A673 (cell line): ENCODE measurements at regions not wholly inside any gene's neighbourhood (a gene's known extent, or its start where the extent isn't known, plus 50 kb on each side); places are given as distances from the start of the nearest gene placed in this dataset.

Experiments
- BruUV-seq: library from RNA; stranded (reverse); fragments of 400-500 nt; replicated peaks from 2 replicates; lab custom pipeline; 2021; lab: Mats Ljungman, UMichigan
- CTCF ChIA-PET: fragments of 300-600 bp; sonication (Branson Sonifier 250); formaldehyde crosslinking; loops from one replicate; lab custom pipeline; 2022; ENCODE audit warnings: antibody characterized with exemption; lab: Charles Lee
- POLR2A ChIA-PET: fragments of 300-600 bp; sonication (Branson Sonifier 250); formaldehyde crosslinking; loops from one replicate; lab custom pipeline; 2022; ENCODE audit warnings: antibody characterized with exemption; ENCODE audit not compliant: low non-redundant PET; lab: Charles Lee
- DNase-seq: peaks from one replicate; pipeline ENCODE4 v3.0.0-alpha.2; 2015; ENCODE audit warnings: low spot score
- H3K27ac ChIP-seq: fragments of 200-600 bp; sonication (generic); 2 replicates; pipeline ENCODE4 v1.5.1; 2016; ENCODE audit warnings: mixed run types, low read depth, mild to moderate bottlenecking, mixed read lengths, antibody characterized with exemption, low read length; ENCODE audit not compliant: poor library complexity, severe bottlenecking
- H3K27me3 ChIP-seq: fragments of 200-600 bp; sonication (generic); replicated peaks from 2 replicates; pipeline ENCODE4 v1.6.1; 2017; ENCODE audit warnings: mixed run types, low read depth, mild to moderate bottlenecking, mixed read lengths, antibody characterized with exemption, low read length; ENCODE audit not compliant: insufficient read depth, poor library complexity
- H3K36me3 ChIP-seq: fragments of 200-600 bp; sonication (generic); 2 replicates; pipeline ENCODE4 v1.6.1; 2016; ENCODE audit warnings: mixed run types, mild to moderate bottlenecking, mixed read lengths, antibody characterized with exemption, low read length; ENCODE audit not compliant: insufficient read depth, poor library complexity, severe bottlenecking
- H3K4me1 ChIP-seq: fragments of 200-600 bp; sonication (generic); 2 replicates; pipeline ENCODE4 v1.6.1; 2017; ENCODE audit warnings: mixed run types, mild to moderate bottlenecking, mixed read lengths, antibody characterized with exemption, low read length; ENCODE audit not compliant: insufficient read depth, poor library complexity, severe bottlenecking
- H3K4me3 ChIP-seq: fragments of 200-600 bp; sonication (generic); 2 replicates; pipeline ENCODE4 v1.5.1; 2016; ENCODE audit warnings: low read depth, mixed run types, mild to moderate bottlenecking, mixed read lengths, low read length; ENCODE audit not compliant: poor library complexity, severe bottlenecking
- H3K9me3 ChIP-seq: fragments of 200-600 bp; sonication (generic); 2 replicates; pipeline ENCODE4 v1.6.1; 2016; ENCODE audit warnings: mixed run types, low read depth, mild to moderate bottlenecking, mixed read lengths, antibody characterized with exemption, low read length; ENCODE audit not compliant: poor library complexity, severe bottlenecking
- EZH2 ChIP-seq: fragments of 200-600 bp; sonication (generic); IDR thresholded peaks from 2 replicates; pipeline ENCODE4 v1.6.1; 2017; ENCODE audit warnings: borderline replicate concordance, low read depth, mild to moderate bottlenecking, mixed read lengths, antibody characterized with exemption, low read length; ENCODE audit not compliant: poor library complexity, severe bottlenecking
- intact Hi-C: fragments of 100-400 bp; cut with micrococcal nuclease; formaldehyde crosslinking; loops from one replicate; pipeline ENCODE4 v1.10.0; 2022; ENCODE audit not compliant: unreplicated experiment
- TF ChIP-seq, protein P1 (sequence below): fragments of 300-800, 200-600 bp; sonication (generic); conservative IDR thresholded peaks from 2 replicates; pipeline ENCODE4 v1.5.1; 2017; ENCODE audit warnings: low read depth, mild to moderate bottlenecking, antibody characterized with exemption, low read length, moderate library complexity, mixed read lengths

- BruUV-seq = no TSS peak
- intact Hi-C loops = no loop called here
- CTCF ChIA-PET = no interaction called here
These were observed 140.8 kb upstream of the ZNF644 start for GRCh38 chr1:91162613-91163012.

DNA sequence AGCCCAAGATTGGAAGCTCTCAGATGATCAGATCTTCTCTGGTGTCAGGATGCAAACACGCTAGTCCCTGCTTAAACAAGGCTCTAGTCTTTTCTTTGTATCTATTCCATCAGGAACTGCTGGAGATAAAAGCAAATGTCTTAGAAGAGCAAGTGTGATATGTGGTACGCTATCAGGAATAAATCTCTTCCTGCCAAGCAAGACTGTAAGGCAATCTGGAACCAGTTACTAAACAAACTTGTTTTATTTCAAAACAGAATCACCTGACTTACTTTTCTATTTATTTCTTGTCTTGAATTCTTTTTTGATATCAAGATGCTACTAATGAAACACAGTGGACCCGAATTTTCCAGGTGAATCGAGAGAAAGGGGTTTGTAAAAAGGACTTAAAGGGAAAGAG is 139.9 kb upstream of the ZNF644 start:
- Histone ChIP-seq H3K4me1 (peaks cover 4% of the 10 kb centered on the region), H3K27me3 (no peaks in the 10 kb centered on the region), H3K9me3 (no peaks in the 10 kb centered on the region), H3K27ac (no peak overlapping the region), H3K4me3 (no peak overlapping the region), H3K36me3 (no peaks in the 10 kb centered on the region)
- TF ChIP-seq, protein P1, sequence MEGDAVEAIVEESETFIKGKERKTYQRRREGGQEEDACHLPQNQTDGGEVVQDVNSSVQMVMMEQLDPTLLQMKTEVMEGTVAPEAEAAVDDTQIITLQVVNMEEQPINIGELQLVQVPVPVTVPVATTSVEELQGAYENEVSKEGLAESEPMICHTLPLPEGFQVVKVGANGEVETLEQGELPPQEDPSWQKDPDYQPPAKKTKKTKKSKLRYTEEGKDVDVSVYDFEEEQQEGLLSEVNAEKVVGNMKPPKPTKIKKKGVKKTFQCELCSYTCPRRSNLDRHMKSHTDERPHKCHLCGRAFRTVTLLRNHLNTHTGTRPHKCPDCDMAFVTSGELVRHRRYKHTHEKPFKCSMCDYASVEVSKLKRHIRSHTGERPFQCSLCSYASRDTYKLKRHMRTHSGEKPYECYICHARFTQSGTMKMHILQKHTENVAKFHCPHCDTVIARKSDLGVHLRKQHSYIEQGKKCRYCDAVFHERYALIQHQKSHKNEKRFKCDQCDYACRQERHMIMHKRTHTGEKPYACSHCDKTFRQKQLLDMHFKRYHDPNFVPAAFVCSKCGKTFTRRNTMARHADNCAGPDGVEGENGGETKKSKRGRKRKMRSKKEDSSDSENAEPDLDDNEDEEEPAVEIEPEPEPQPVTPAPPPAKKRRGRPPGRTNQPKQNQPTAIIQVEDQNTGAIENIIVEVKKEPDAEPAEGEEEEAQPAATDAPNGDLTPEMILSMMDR = no peak
- TF ChIP-seq EZH2 = no peak
- ChIA-PET CTCF (no interaction called here), POLR2A (no interaction called here)
- no peak for DNase-seq
- BruUV-seq = no TSS peak
- intact Hi-C loops = no loop called here

More at GRCh38 chr1:91162613-91163012, 140.8 kb upstream of the ZNF644 start:
- Histone ChIP-seq H3K36me3 (no peaks in the 10 kb centered on the region), H3K4me1 (peaks cover 4% of the 10 kb centered on the region), H3K27me3 (no peaks in the 10 kb centered on the region), H3K4me3 (no peak overlapping the region), H3K27ac (no peak overlapping the region), H3K9me3 (no peaks in the 10 kb centered on the region)
- TF ChIP-seq EZH2 = no peak
- DNase-seq = no peak
- POLR2A ChIA-PET = no interaction called here

DNA sequence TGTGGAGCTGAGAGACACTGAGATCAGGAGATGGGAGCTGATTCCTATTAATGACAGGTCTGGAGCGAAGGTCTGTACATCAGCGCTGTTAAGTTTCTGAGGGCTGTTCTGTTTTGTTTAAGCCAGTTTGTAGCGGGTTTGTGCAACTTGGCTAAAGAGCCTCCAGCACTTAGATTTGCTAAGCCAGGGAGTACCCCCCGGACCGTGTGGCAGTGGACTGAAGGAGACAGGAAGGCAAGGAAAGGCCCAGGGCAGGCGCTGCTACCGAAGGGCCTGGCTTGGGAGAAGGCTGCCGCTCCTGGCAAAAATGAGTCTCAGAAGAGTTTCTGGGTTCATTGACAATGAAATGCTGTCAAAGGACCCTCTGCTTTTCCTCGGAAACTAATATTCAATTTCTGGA is 139.3 kb upstream of the ZNF644 start:
- no peak for TF ChIP-seq EZH2
- intact Hi-C loops = no loop called here
- ChIA-PET CTCF (no interaction called here), POLR2A (no interaction called here)
- H3K27ac ChIP-seq = no peak overlapping the region
- no peaks in the 10 kb centered on the region for H3K9me3 ChIP-seq
- no TSS peak for BruUV-seq
- H3K4me3 ChIP-seq = no peak overlapping the region
- DNase-seq = no peak
- H3K4me1 ChIP-seq = peaks cover 4% of the 10 kb centered on the region
- H3K27me3 ChIP-seq = no peaks in the 10 kb centered on the region
- H3K36me3 ChIP-seq = no peaks in the 10 kb centered on the region

DNA sequence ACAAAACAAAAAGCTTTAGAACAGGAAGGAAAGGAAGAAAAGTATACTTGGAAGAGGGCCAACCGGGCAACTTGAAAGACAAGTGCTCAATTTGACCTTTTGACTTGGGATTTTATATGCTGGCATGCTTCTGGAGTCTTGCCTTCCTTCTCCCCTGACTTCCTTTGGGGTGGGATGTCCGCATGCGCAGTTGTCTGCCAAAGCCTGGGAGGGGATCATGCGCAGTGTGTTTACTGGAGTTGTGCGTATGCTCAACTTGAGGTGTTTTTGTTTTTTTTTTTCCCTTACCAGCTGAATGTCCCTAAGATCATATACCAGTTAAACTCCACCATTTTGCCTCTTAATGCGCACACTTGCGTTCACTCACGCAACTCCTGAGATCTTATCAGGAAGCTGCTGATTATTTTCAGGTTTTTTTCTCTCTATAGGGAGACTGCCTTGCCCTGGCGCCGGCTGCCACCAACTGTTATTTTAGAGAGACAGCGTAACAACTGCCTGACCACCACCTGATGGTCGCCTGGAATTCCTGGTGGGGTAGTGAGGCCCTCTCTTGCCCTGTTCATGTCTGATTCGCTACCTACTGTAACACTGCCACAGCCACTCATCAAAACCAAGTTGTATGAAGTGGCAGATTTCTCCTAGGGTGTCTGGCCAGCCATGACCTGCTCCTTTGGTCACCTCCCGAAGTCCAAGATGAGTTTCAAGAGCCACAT is 138.7 kb upstream of the ZNF644 start:
- Histone ChIP-seq H3K9me3 (no peaks in the 10 kb centered on the region), H3K36me3 (no peaks in the 10 kb centered on the region), H3K4me3 (no peak overlapping the region), H3K27me3 (no peaks in the 10 kb centered on the region), H3K4me1 (peaks cover under 1% of the 10 kb centered on the region), H3K27ac (no peak overlapping the region)
- intact Hi-C loops = no loop called here
- ChIA-PET POLR2A (no interaction called here), CTCF (no interaction called here)
- BruUV-seq = no TSS peak
- TF ChIP-seq, protein P1 = no peak
- no peak for TF ChIP-seq EZH2
- DNase-seq = no peak
